ENCODE measurements at regions not wholly inside any gene's neighbourhood (a gene's known extent, or its start where the extent isn't known, plus 50 kb on each side); places are given as distances from the start of the nearest gene placed in this dataset.

DNA sequence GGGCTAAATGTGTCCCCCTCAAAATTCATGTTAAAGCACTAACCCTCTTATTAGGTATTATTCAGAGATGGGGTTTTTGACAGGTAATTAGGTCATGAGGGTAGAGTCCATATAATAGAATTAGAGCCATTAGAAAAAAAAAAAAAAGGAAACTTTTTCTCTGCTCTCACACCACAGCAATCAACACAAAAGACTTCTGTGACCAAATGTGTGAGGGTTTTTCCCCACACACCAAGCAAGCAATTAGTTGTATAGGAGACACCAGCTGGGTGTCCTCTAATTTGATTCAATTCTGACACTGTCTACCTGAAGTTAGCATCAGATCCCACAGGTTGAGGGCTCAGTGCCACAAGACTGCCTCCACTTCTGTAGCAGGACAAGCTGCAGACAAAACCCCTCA, 64.6 kb upstream of the GMDS start:
- Histone ChIP-seq H3K27me3 (ENCODE audit: control insufficient read depth, insufficient read depth, low read length) (no peaks in the 10 kb centered on the region), H3K9me3 (ENCODE audit: control insufficient read depth, insufficient read depth, low read depth, low read length) (no peaks in the 10 kb centered on the region), H3K4me1 (ENCODE audit: control insufficient read depth, insufficient read depth, low read length) (no peaks in the 10 kb centered on the region), H3K27ac (ENCODE audit: low read length) (no peak overlapping the region), H3K4me3 (ENCODE audit: low read depth in 2 of 2, low read length in 2 of 2) (no peak overlapping the region), H3K36me3 (ENCODE audit: control insufficient read depth, insufficient read depth, low read length) (no peaks in the 10 kb centered on the region)
- ChIA-PET CTCF (no interaction called here), POLR2A (no interaction called here)
- in situ Hi-C loops (cut with HindIII; ENCODE audit: low pct_unique_long_range_greater_than_20kb, low sequenced_read_pairs) (no loop called here), intact Hi-C loops (cut with micrococcal nuclease; ENCODE audit: unreplicated experiment) (no loop called here)
- no peak for ATAC-seq
- no peak for DNase-seq (ENCODE audit: low read depth, low spot score)
- no peak for TF ChIP-seq REST (IDR thresholded peaks at IDR 0.05; ENCODE audit: insufficient read depth in 1 of 2, low read depth in 2 of 2, low read length in 1 of 2)
- no peak for TF ChIP-seq SIN3A (IDR thresholded peaks at IDR 0.05; ENCODE audit: borderline replicate concordance, insufficient read depth, low read depth, low read length)
- TF ChIP-seq TCF7L2 (IDR thresholded peaks at IDR 0.05; ENCODE audit: low read depth, low read length): no peak
- TF ChIP-seq POLR2AphosphoS5 (IDR thresholded peaks at IDR 0.05; ENCODE audit: low read depth, low read length): no peak
- no peak for TF ChIP-seq CTCF (IDR thresholded peaks at IDR 0.05)
- BruUV-seq (replicated peaks): no TSS peak

- intact Hi-C loops (cut with micrococcal nuclease; ENCODE audit: unreplicated experiment): no loop called here
- TF ChIP-seq SIN3A (IDR thresholded peaks at IDR 0.05; ENCODE audit: borderline replicate concordance, insufficient read depth, low read depth, low read length): no peak
- no peak for TF ChIP-seq CTCF (IDR thresholded peaks at IDR 0.05)
- TF ChIP-seq TCF7L2 (IDR thresholded peaks at IDR 0.05; ENCODE audit: low read depth, low read length): no peak
- no peak for TF ChIP-seq REST (IDR thresholded peaks at IDR 0.05; ENCODE audit: insufficient read depth in 1 of 2, low read depth in 2 of 2, low read length in 1 of 2)
- no peak for TF ChIP-seq POLR2AphosphoS5 (IDR thresholded peaks at IDR 0.05; ENCODE audit: low read depth, low read length)
Measured at GRCh38 chr6:2309122-2309521, 63.7 kb upstream of the GMDS start.

More at GRCh38 chr6:2309122-2309521, 63.7 kb upstream of the GMDS start:
- ChIA-PET CTCF (no interaction called here), POLR2A (no interaction called here)
- Histone ChIP-seq H3K9me3 (ENCODE audit: control insufficient read depth, insufficient read depth, low read depth, low read length) (no peaks in the 10 kb centered on the region), H3K27me3 (ENCODE audit: control insufficient read depth, insufficient read depth, low read length) (no peaks in the 10 kb centered on the region), H3K4me3 (ENCODE audit: low read depth in 2 of 2, low read length in 2 of 2) (no peak overlapping the region), H3K4me1 (ENCODE audit: control insufficient read depth, insufficient read depth, low read length) (no peaks in the 10 kb centered on the region), H3K36me3 (ENCODE audit: control insufficient read depth, insufficient read depth, low read length) (no peaks in the 10 kb centered on the region), H3K27ac (ENCODE audit: low read length) (no peak overlapping the region)
- in situ Hi-C loops (cut with HindIII; ENCODE audit: low pct_unique_long_range_greater_than_20kb, low sequenced_read_pairs): no loop called here
- ATAC-seq (no peak), DNase-seq (ENCODE audit: low read depth, low spot score) (no peak)
- BruUV-seq (replicated peaks): no TSS peak

Measured in Panc1 (cell line).